Activated T-cell treated with anti-CD3 and anti-CD28 coated beads for 48 hours (primary cell): ENCODE measurements at regions not wholly inside any gene's neighbourhood (a gene's known extent, or its start where the extent isn't known, plus 50 kb on each side); places are given as distances from the start of the nearest gene placed in this dataset.
"Not testable (repeated sequence)": the region's sequence is repeated elsewhere in the genome, so short reads cannot be mapped to it uniquely, and the experiment has no call there.

ENCODE experiments used
- DNase-seq: peaks from one replicate; pipeline ENCODE4 v3.0.0-alpha.2; 2020; ENCODE audit warnings: low read depth

DNA sequence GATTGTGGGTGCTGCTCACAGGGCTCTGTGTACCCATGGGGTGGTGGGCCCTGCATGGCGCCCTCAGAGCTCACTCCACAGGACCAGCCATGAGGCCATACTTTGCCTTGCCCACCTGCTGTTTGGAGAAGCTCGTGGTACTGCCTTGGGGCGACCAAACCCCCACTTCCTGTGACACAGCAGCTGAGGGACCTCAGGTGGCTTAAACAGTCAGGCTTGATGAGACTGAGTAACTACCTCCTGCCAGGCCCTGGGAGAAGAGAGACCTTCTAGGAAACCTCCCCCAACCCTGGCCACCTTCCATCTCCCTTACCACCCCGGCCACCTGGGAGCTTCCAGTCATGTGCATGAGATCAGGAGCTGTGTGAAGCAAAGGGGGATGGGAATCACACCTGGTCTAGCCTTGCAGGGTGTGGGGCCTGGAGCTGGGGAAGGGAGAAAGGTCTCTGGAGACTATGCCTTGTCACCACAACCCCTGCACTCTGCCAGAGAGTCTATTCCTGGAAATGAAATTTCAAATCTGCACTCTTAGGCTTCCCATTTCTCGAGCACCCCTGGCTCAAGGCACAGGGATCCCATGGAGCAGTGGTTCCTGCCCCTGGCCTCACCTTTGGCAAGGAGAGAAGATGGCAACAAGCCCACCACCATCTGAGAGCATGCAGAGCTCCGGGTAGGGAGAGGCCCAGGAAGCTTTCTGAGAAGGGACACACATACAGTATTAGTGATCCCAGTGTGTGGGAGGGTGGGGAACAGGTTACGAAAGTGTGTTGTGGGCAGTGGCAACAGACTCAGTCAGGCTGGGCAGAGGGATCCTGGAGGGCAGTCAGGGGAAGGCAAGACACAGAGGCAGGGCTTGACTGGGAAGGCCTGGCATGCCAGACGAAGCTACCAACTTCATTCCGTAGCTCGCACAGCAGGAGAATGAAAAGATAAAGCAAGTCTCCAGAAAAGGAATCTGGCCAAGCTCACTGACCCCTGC lies 125.0 kb downstream of the URI1 start:
- DNase-seq, result no peak

DNA sequence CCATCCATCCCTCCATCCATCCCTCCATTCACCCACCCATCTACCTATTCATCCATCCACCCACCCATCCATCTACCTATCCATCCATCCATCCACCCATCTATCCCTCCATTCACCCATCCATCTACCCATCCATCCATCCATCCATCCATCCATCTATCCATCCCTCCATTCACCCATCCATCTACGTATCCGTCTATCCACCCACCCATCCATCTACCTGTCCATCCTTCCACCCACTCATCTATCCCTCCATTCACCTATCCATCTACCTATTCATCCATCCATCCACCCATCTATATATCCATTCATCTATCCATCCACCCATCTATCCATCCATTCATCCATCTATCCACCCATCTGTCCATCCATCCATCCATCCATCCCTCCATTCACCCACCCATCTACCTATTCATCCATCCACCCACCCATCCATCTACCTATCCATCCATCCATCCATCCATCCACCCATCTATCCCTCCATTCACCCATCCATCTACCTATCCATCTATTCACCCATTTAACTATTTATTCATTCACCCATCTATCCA lies 126.0 kb downstream of the URI1 start:
- DNase-seq, result not testable (repeated sequence)

DNA sequence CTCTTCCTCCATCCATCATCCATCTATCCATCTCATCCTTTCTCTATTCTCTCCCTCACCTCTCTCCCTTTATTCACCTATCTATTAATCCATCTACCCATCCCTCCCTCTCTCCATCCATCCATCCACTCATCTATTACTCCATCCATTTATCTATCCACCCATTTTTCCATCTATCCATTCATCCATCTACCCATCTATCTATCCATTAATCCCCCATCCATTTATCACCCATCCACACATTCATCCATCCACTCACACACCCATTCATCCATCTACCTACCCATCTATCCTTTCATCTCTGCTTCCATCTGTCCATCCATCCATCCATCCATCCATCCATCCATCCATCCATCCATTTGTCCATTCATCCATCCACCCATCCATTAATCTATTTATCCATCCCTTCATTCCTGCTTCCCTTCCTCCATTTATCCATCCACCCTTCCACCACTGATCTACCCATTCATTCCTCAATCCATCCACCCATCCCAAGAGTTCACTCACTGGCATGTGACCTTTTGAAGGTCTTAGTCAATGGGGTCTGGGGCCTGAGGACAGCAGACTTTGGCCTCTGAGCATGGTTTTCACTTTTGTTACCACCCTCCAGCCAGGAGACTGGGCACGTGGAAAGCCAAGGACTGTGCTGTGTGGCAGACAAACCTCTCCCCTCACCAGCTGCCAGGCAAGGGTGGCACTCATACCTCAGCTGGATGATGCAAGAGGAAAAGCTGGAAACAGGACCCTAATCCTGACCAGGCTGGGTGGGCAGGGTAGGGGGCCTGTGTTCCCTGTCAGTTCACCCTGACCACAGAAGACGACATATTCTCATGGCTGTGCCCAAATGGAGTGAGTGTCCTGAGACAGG lies 126.7 kb downstream of the URI1 start:
- no peak for DNase-seq

DNA sequence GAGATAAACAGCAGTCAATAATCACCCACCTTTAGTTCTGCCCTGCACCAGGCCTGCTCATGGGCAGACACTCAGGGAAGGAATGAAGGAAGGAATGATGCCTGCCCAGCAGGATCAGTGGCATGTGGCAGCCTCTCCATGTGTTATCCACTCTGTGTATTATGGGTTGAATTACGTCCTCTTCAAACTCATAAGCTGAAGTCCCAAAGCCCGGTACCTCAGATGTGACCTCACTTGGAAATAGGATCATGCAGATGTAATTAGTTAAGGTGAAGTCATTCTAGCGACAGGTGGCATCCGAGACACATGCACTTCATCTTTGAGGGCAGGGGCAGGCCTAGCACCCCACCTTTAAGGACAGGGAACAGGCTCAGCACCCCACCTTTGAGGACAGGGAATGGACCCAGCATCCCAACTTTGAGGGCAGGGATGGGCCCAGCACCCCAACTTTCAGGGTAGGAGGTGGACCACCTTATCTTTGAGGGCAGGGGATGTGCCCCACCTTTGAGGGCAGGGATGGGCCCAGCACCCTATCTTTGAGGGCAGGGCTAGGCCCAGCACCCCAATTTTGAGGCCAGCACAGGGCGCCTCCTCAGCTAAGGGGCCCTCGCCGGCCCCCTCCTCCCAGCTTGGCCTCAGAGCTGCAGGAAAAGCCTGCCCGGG lies 127.6 kb downstream of the URI1 start:
- DNase-seq, result no peak

DNA sequence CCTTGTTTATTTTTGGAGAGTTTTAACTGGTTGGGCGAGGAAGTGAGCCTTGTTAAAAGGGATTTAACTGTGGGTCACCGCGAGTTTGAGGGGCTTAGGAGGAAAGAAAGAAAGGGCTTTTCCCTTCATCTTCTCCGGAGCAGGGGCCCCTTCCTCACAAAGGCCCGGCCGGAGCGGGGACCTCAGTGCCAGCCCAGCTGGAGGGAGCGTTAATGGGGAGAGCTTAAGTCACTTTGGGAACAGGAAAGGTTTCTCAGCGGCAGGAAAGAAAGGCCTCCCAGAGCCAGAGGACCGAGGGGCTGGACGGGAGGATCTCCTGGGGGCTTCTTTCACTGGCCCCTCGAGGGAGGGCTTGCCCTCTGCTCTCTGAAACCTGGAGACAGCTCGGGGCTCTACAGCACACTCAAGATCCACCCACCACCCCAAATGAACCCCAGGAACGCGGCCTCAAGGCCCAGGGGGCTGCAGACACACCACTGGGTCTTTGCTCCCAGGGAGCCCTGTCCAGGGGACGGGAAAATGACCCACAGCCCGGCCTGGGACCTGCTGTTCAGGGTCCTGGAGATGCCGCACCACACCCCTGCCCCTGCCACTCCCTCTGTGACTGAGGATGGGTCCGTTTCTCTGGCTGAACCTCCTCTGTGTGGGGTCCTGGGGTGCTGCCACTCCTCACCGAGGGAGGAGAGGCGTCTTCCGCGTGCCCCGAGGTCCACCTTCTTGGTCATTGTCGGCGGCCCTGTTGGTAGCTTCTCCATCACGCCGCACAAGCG lies 128.3 kb downstream of the URI1 start:
- no peak for DNase-seq

DNA sequence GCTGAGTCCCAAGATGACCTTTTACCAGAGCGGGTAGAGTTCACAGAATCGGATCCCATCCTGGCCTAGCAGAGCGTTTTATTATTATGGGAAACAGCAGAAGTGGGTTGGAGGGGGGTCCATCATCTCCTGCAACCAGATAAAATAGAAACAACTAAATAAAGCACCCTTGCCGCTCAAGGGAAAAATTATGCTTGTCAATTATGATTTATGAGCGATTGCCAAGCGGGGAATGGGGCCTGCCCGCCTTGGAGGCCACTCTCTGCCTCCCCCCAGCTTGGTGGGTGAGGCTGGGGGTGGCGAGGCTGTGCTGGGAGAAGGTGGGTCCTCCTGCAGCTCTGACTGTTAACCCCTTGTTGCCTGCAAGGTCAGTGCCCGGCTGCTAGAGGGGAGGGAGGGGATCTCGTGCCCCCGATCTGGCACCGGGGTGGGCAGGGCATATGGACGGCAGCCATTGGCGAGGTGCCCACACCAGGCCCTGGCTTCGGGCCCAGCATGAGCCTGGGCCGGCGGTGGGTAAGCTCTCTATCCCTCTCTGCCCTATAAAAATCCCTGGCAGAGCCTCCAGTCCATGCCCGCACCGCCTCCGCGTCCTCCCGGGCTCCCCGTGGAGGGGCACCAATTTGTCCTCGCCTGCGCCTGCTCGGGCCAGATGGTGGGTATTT lies 129.1 kb downstream of the URI1 start:
- no peak for DNase-seq

DNA sequence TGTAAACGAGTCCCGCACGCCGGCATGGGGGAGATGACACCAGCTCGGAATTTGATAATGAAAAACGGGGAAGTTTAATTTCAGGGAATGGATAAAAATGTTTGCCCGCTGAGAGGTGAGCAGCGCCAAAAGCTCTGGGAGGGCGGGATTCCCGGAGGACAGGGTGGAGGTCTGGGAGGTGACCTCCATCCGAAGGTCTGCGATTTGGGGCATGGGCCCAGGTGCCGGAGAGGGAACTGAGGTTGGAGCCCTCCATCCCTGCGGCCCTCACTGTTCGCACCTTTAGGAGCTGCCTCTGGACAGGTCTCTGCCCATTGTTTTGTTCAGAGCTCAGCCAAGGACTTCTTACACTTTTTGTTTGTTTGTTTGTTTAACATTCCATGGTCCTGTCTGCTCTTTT lies 129.8 kb downstream of the URI1 start:
- DNase-seq, result no peak

DNA sequence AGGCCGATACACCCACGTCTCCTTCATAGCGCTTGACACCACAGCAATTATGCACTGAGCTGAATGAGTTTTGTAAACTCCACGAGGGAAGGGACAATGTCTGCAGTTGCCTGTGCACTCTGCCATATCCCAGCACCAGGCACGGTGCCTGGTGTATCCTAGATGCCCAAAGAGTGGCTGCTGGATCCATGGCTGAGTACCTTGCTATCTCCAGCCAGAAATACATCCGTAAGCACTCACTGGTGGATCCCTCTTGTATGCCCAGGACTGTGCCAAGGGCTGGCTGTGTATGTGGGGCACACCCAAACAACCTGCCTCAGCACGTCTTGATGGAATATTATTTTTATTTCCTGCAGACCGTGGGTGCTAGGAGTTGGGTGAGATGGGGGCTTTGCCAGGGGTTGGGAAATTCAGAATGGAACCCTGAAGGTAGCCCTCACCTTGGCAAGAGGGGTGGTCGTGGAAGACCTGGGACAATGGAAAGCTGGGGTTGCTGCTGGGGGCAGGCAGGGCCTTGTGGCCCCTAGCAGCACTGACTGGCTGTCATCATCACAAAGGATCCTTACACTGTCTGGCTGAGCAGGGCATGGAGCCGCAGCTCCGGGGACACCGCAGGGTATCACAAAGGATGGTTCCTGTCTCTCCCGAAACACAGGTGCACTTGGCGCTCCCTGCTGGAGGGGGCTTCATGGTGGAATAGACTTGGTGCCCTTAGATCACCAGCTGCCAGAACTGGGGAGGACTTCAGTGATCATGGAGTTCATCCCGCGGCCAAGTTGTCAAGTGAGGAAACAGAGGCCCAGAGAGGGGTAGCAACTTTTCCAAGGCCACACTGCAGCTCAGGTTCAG lies 131.3 kb downstream of the URI1 start:
- DNase-seq, result no peak

DNA sequence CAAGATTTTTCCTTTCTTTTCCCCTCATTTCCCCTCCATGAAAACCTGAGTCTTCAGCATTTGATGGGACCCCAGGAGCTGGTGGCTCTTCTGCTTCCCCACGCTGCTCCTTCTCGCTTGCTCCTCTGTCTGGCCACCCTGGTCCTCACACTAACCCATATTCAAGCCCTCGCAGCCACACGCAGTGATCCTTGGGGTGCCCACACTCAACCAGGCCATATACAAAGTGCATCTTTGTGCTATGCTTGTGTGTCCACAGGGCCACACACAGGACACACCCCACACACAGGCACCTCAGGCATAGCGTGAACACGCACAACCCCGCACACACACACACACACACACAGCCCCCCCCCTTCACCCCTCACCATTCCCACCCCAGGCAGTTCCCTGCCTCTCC lies 132.1 kb downstream of the URI1 start:
- no peak for DNase-seq

DNA sequence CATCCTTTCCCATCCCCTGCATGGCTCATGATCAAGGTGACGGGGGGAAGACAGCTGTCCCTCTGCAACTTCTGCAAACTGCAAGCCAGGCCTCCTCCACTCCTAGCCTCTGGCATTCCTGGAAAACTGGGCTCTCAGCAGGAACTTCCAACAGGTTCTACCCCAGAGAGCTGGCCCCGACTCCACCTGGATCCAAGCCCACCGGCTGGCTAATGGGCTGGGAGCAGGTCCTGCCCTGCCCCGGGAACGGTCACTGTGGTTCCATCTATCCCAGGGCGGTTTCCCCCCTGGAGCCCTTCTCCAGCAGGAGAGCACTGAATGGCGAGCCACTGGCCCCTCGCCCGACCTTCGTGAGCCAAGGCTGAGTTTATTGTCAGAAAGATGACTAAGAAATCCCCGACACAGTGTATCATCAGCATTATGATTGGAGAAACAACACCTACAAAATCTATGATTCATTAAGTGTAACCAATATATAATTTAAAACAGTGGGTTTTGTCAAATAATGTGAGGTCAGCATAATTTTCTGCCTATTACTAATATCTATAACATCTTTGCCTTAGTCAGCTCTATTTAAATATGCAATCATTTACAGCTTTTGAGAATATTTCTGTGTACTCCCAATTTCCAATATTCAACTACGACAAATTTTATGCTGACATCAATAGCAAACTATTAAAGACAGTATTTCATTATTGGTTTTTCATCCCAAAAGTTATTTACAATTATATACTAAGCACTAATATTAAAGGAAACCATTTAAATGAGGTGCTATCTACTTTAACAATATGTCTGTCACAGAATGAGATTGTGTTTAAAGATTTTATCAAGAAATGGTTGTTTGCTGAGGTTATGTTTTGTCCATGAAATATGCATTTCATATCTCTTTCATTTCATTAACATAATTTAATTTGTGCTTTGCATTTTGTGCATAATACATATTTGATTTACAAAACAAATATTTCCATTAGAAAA lies 133.0 kb downstream of the URI1 start:
- DNase-seq, result no peak

DNA sequence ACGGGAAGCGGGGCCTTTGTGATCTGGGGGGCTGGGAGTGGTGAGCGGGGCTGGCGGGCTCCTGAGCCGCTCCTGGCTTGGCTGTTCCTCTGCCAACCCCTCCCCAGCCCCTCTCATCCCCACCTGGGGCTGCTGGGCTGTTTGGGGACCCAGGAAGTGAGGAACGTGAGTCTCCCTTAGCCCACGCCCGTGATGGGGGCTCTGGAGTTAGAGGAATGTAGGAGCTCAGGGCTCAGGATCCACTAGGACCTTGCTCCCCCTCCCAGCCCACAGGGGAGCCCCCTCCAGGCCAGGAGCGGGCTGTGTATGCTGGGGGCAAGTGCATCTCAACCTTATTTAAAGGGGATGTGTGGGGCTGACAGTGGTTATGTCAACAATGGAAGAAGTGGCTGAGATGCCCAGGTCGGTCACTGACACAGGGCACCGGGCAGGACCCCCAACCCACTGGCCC lies 134.1 kb downstream of the URI1 start:
- no peak for DNase-seq

DNA sequence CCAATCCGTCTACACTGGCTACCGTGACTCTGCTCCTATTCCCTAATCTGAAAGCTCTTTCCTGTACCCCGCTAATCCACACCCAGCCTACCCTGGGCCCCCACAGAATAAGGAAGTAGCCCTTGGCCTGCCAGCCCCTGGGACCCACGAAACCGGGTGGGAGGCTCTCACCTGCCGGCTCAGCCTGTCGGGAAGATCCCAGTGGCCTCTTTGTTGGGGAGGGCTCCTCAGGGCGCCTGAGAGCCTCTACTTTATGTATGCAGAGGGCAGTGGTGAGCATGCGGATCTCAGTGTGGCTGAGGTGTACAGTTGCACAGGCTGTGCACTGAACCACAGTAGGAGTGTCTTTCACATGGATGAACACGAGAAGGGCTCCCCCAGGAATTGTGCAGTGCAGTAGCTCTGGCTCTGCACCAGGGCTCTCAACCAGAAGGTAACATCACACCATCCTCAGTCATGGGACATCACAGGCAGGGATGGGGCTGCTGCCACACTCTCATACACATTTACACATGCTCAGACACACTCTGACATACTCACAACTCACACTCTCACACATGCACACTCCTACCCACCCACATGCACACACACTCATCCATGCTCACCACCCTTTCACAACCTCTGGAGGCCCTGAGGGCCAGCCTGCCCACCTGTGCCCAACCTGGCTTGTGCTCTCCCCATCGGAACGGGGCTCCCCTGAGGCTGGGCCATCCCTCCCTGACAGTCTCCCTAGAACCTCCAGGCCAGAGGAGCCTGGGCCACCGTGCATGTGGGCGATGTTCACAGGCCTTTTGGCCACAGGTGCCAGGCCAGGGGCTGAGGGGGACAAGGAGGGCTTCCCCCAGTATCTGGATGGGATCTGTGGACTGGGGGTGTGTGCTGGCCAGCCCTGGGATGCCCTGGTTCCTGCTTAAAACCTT lies 135.0 kb downstream of the URI1 start:
- no peak for DNase-seq

DNA sequence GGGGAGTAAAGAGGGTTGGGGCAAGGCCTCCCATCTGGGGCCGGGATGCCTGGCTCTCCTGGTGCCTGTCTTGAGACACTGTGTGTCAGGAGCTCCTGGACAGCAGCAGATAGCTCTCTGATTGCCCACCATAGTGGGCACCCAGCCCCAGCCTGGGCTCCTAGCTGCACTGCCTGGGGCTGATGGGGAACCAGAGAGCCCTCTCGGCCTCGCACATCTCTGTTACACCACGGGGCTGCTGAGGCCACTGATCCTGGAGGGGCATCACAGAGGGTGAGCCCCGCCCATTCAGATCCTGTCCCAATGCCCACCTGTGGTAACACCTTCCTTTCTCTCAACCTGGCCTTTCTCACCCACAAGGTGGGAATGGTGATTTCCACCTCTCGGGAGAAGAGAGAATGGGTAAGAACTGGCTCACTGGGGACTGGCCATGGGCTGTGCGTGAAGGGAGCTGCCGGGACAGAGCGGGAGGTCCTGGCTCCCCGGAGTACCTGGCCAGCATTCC lies 135.9 kb downstream of the URI1 start:
- no peak for DNase-seq

DNA sequence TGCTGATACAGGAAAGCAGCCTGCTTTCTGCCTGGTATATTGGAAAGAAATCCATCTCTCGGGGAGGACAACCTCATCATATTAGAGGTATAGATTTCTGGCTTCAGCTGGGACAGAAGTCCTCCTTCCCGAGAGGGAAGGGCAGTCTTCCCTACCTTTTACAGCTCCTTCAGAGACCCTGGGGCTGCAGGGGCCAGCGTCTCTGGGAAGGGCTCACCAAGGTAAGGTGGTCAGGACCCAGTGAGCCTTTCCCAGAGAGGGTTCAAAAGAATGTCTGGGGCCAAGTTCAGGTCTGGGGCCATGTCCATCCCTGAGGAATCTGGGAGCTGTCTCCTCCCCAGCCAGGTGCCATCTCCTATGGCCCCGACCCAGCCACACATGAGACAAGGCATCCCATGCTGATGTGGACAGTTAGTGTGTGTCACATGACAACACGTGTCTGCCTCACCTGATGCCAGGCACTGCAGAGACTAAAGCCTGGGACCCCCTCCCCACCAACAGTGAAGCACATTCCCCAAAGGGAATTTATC lies 136.4 kb downstream of the URI1 start:
- DNase-seq, result no peak

DNA sequence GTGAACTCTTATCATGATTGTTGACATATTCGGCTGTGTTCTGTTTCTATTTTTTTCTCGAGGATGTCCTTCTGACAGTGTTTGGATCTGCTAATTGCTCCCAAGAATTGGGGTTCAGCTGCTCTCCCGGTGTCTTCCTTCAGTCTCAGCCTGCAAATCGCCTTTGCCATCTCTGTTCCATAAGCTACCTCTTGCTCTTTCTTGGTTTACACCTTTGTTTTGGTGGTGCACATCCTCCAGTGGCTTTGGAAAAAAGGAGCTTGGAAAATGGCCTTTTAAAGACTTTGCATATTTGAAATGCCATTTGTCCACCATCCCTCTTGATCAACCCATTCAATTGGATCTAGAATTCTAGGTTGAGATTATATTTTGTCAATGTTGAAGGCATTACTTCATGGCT lies 137.2 kb downstream of the URI1 start:
- DNase-seq, result no peak

DNA sequence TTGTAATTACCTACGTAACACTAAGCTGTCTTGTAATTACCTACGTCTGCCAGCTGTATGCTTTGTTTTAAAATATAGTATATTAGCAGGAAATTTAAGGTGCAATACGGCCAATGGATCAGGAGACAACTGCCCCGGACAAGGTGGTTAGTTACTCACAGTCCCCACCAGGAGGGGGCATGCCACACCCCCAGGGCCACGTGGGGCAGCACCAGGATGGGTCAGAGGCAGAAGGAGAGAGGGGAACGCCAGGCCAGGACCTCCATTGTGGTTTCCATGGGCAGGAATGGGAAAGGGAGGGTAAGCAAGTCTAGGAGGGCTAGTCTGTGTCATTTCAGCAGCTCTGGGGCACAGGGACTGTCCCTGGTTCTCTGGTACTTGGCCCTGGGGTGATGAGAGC lies 140.1 kb downstream of the URI1 start:
- no peak for DNase-seq

DNA sequence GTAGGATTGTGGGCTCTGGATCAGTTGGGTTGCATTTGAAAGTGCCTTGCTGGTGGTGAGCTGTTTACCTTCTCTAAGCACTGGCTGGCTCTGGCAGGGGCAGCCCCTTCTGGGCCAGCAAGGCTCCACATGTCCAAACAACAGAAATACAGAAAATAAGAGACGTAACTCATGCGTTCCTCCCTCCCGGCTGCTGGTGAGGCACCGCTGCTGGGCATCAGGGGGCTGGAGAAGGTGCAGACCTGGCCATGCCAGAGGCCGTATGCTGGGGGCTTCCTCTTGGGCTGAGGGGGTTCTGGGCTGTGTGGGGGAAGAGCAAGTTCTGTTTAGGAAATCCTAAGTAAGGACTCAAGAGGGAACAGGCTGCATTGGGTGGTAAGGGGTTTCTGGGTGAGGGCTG lies 140.6 kb downstream of the URI1 start:
- no peak for DNase-seq
